HepG2 (cell line): ENCODE measurements at regions not wholly inside any gene's neighbourhood (a gene's known extent, or its start where the extent isn't known, plus 50 kb on each side); places are given as distances from the start of the nearest gene placed in this dataset.

Experiments
- CENPX ChIP-seq: sonication (generic); formaldehyde crosslinking; IDR thresholded peaks from 2 replicates; pipeline ENCODE4 v1.9.0; 2021; ENCODE audit warnings: mild to moderate bottlenecking, missing genetic modification reagents, moderate library complexity
- CREM ChIP-seq, 2 experiments: sonication (generic) in 1 of 2; formaldehyde crosslinking in 1 of 2; IDR thresholded peaks; 2 replicates each; pipeline versions ENCODE4 v1.4.0 to v1.6.1; 2016 to 2020; ENCODE audit warnings: antibody characterized with exemption in 1 of 2, mild to moderate bottlenecking in 1 of 2, missing genetic modification reagents in 1 of 2
- ELF3 ChIP-seq: IDR thresholded peaks from 2 replicates; pipeline ENCODE4 v1.6.1; 2016; ENCODE audit warnings: missing genetic modification reagents, missing compliant biosample characterization
- GATAD1 ChIP-seq: IDR thresholded peaks from 2 replicates; pipeline ENCODE4 v1.6.1; 2016; ENCODE audit warnings: missing genetic modification reagents, missing compliant biosample characterization
- KLF11 ChIP-seq: IDR thresholded peaks from 2 replicates; pipeline ENCODE4 v1.6.1; 2016; ENCODE audit warnings: missing compliant biosample characterization
- MAF1 ChIP-seq: sonication (generic); formaldehyde crosslinking; IDR thresholded peaks from 2 replicates; pipeline ENCODE4 v1.5.0; 2020; ENCODE audit warnings: missing genetic modification reagents, borderline replicate concordance
- MXD4 ChIP-seq: IDR thresholded peaks from 2 replicates; pipeline ENCODE4 v1.6.1; 2016; ENCODE audit warnings: mild to moderate bottlenecking, missing biosample characterization, missing genetic modification reagents
- PLSCR1 ChIP-seq: sonication (generic); formaldehyde crosslinking; IDR thresholded peaks from 2 replicates; pipeline ENCODE4 v1.5.0; 2020; ENCODE audit warnings: missing genetic modification reagents, mild to moderate bottlenecking, borderline replicate concordance
- PRMT3 ChIP-seq: sonication (generic); formaldehyde crosslinking; IDR thresholded peaks from 2 replicates; pipeline ENCODE4 v1.8.1; 2022; ENCODE audit warnings: low read depth, mild to moderate bottlenecking, moderate library complexity, missing genetic modification reagents, borderline replicate concordance
- RFX3 ChIP-seq: IDR thresholded peaks from 2 replicates; pipeline ENCODE4 v1.6.1; 2016; ENCODE audit warnings: missing biosample characterization, missing genetic modification reagents
- SNAPC2 ChIP-seq: sonication (generic); formaldehyde crosslinking; IDR thresholded peaks from 2 replicates; pipeline ENCODE4 v1.8.1; 2022; ENCODE audit warnings: mild to moderate bottlenecking, missing genetic modification reagents
- SPEN ChIP-seq: sonication (generic); formaldehyde crosslinking; IDR thresholded peaks from 2 replicates; pipeline ENCODE4 v1.5.1; 2020; ENCODE audit warnings: low read depth, mild to moderate bottlenecking, missing genetic modification reagents
- TRAFD1 ChIP-seq: sonication (generic); formaldehyde crosslinking; IDR thresholded peaks from 2 replicates; pipeline ENCODE4 v1.5.1; 2020; ENCODE audit warnings: missing genetic modification reagents, mild to moderate bottlenecking, borderline replicate concordance
- ZBTB39 ChIP-seq: sonication (generic); formaldehyde crosslinking; IDR thresholded peaks from 2 replicates; pipeline ENCODE4 v1.5.0; 2020; ENCODE audit warnings: missing genetic modification reagents
- ZFP62 ChIP-seq: sonication (generic); formaldehyde crosslinking; IDR thresholded peaks from 2 replicates; pipeline ENCODE4 v1.4.0; 2020; ENCODE audit warnings: missing genetic modification reagents
- ZNF101 ChIP-seq: sonication (generic); formaldehyde crosslinking; IDR thresholded peaks from 2 replicates; pipeline ENCODE4 v1.4.0; 2020; ENCODE audit warnings: mild to moderate bottlenecking, low read depth, missing genetic modification reagents, borderline replicate concordance
- ZNF124 ChIP-seq: sonication (generic); formaldehyde crosslinking; IDR thresholded peaks from 2 replicates; pipeline ENCODE4 v1.4.0; 2020; ENCODE audit warnings: missing genetic modification reagents
- ZNF253 ChIP-seq: sonication (generic); formaldehyde crosslinking; IDR thresholded peaks from 2 replicates; pipeline ENCODE4 v1.8.0; 2022; ENCODE audit warnings: mild to moderate bottlenecking, missing genetic modification reagents, borderline replicate concordance
- ZNF331 ChIP-seq: sonication (generic); formaldehyde crosslinking; IDR thresholded peaks from 2 replicates; pipeline ENCODE4 v1.4.0; 2020; ENCODE audit warnings: missing genetic modification reagents
- ZNF670 ChIP-seq: sonication (generic); formaldehyde crosslinking; IDR thresholded peaks from 2 replicates; pipeline ENCODE4 v1.8.0; 2022; ENCODE audit warnings: mild to moderate bottlenecking, missing genetic modification reagents, borderline replicate concordance
- ZNF772 ChIP-seq: sonication (generic); formaldehyde crosslinking; IDR thresholded peaks from 2 replicates; pipeline ENCODE4 v1.5.0; 2020; ENCODE audit warnings: mild to moderate bottlenecking, missing genetic modification reagents
- ZNF781 ChIP-seq: sonication (generic); formaldehyde crosslinking; IDR thresholded peaks from 2 replicates; pipeline ENCODE4 v1.5.1; 2020; ENCODE audit warnings: borderline replicate concordance, mild to moderate bottlenecking, missing genetic modification reagents; ENCODE audit errors: not compliant biosample characterization
- ZNF839 ChIP-seq: sonication (generic); formaldehyde crosslinking; IDR thresholded peaks from 2 replicates; pipeline ENCODE4 v1.4.0; 2020; ENCODE audit warnings: missing genetic modification reagents, mild to moderate bottlenecking, borderline replicate concordance
- ZSCAN25 ChIP-seq: sonication (generic); formaldehyde crosslinking; IDR thresholded peaks from 2 replicates; pipeline ENCODE4 v1.8.0; 2022; ENCODE audit warnings: mild to moderate bottlenecking, missing genetic modification reagents
- TF ChIP-seq, protein P1 (sequence below): sonication (generic); formaldehyde crosslinking; IDR thresholded peaks from 2 replicates; pipeline ENCODE4 v1.5.1; 2020; ENCODE audit warnings: mild to moderate bottlenecking, moderate library complexity, missing genetic modification reagents

DNA sequence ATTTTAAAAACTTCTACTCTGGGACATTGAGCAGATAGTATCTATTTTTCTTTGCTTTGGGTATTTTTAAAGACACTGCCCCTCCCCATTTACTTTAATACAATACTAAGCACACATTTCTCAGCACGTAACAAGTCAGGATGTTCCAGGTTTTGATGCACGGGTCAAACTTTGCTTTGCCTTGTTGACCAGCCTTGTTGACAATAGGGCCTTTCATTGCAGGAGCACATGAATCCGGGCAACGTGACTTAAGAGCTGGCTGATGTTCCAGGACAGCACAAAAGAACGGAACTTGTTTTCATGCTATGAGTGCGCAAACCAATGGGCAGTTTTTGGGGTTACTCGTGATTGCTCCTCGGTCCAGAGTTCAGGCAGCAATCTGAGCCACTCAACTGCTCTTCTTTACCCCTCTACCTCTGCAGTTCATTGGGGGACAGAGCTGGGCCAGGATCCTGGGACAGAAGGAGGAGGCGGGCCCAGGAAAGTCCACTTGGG lies 78.6 kb upstream of the SLC22A16 start (continued):
- TF ChIP-seq PRMT3 (CRISPR knock-in tag): peak; percentile 29; the same call in 1 of the 2 replicates
- TF ChIP-seq ZNF772 (CRISPR knock-in tag): peak; percentile 64; the same call in 1 of the 2 replicates
- TF ChIP-seq ZNF781 (CRISPR knock-in tag): peak; percentile 65
- TF ChIP-seq, protein P1, sequence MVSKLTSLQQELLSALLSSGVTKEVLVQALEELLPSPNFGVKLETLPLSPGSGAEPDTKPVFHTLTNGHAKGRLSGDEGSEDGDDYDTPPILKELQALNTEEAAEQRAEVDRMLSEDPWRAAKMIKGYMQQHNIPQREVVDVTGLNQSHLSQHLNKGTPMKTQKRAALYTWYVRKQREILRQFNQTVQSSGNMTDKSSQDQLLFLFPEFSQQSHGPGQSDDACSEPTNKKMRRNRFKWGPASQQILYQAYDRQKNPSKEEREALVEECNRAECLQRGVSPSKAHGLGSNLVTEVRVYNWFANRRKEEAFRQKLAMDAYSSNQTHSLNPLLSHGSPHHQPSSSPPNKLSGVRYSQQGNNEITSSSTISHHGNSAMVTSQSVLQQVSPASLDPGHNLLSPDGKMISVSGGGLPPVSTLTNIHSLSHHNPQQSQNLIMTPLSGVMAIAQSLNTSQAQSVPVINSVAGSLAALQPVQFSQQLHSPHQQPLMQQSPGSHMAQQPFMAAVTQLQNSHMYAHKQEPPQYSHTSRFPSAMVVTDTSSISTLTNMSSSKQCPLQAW (CRISPR knock-in tag): peak; percentile 97
- peak; percentile 94 for TF ChIP-seq ELF3 (CRISPR knock-in tag)
- TF ChIP-seq MAF1: no peak; the same call in 1 of the 2 replicates
- peak; percentile 95 for TF ChIP-seq SNAPC2 (CRISPR knock-in tag)
- peak; percentile 87 for TF ChIP-seq CREM (IDR thresholded peaks at IDR 0.05)
- TF ChIP-seq CREM (CRISPR knock-in tag; IDR thresholded peaks at IDR 0.05): no peak
- peak; percentile 78; the same call in 1 of the 2 replicates for TF ChIP-seq SPEN (CRISPR knock-in tag)
- peak; percentile 80 for TF ChIP-seq ZNF124 (CRISPR knock-in tag)
- TF ChIP-seq KLF11 (CRISPR knock-in tag): peak; percentile 63; the same call in 1 of the 2 replicates
- no peak for TF ChIP-seq CENPX (CRISPR knock-in tag)
- 0 out of 2 replicates have a peak, but pooled peaks have one; percentile 11 for TF ChIP-seq RFX3 (CRISPR knock-in tag)
- no peak for TF ChIP-seq PLSCR1
- TF ChIP-seq ZBTB39 (CRISPR knock-in tag): peak; percentile 99
- no peak for TF ChIP-seq ZNF253 (CRISPR knock-in tag)
- peak; percentile 77 for TF ChIP-seq GATAD1 (CRISPR knock-in tag)
- no peak for TF ChIP-seq ZNF839 (CRISPR knock-in tag)
- TF ChIP-seq ZNF101 (CRISPR knock-in tag): no peak
- peak; percentile 70; the same call in 1 of the 2 replicates for TF ChIP-seq TRAFD1
- peak; percentile 60; the same call in 1 of the 2 replicates for TF ChIP-seq ZSCAN25 (CRISPR knock-in tag)
- TF ChIP-seq ZNF670 (CRISPR knock-in tag): peak; percentile 88
- peak; percentile 92 for TF ChIP-seq MXD4 (CRISPR knock-in tag)
- TF ChIP-seq ZFP62: no peak
- TF ChIP-seq ZNF331 (CRISPR knock-in tag): peak; percentile 94
